GM23338 (cell line): ENCODE measurements at regions not wholly inside any gene's neighbourhood (a gene's known extent, or its start where the extent isn't known, plus 50 kb on each side); places are given as distances from the start of the nearest gene placed in this dataset.

Source experiments
- ATAC-seq: fragments of 200-7000 bp; cut with Tn5 transposase; 3 replicates; pipeline ENCODE4 v1.9.1; 2020
- DNase-seq: peaks from one replicate; pipeline ENCODE4 v3.0.0-alpha.2; 2015; ENCODE audit warnings: low spot score
- H2AFZ ChIP-seq: fragments of 200-600 bp; sonication (generic); 2 replicates; pipeline ENCODE4 v1.8.0; 2016; ENCODE audit warnings: antibody characterized with exemption, mild to moderate bottlenecking, moderate library complexity
- H3F3A ChIP-seq: fragments of 200-600 bp; sonication (generic); replicated peaks from 2 replicates; pipeline ENCODE4 v1.8.0; 2017; ENCODE audit warnings: antibody characterized with exemption, mixed run types, low read depth
- H3K27ac ChIP-seq: fragments of 200-600 bp; sonication (generic); 2 replicates; pipeline ENCODE4 v1.6.1; 2016; ENCODE audit warnings: low read depth
- H3K27me3 ChIP-seq: fragments of 200-600 bp; sonication (generic); 2 replicates; pipeline ENCODE4 v1.8.0; 2016; ENCODE audit warnings: mild to moderate bottlenecking, mixed run types, moderate library complexity; ENCODE audit not compliant: insufficient read depth
- H3K36me3 ChIP-seq: fragments of 200-600 bp; sonication (generic); 2 replicates; pipeline ENCODE4 v1.8.0; 2016; ENCODE audit warnings: mild to moderate bottlenecking; ENCODE audit not compliant: insufficient read depth
- H3K4me1 ChIP-seq: fragments of 200-600 bp; sonication (generic); 2 replicates; pipeline ENCODE4 v1.8.0; 2016; ENCODE audit warnings: mild to moderate bottlenecking, moderate library complexity; ENCODE audit not compliant: insufficient read depth
- H3K4me2 ChIP-seq: fragments of 200-600 bp; sonication (generic); 2 replicates; pipeline ENCODE4 v1.7.1; 2017; ENCODE audit warnings: mixed run types
- H3K4me3 ChIP-seq: fragments of 200-600 bp; sonication (generic); 2 replicates; pipeline ENCODE4 v1.6.1; 2016; ENCODE audit warnings: mixed run types
- H3K79me2 ChIP-seq: fragments of 200-600 bp; sonication (generic); replicated peaks from 2 replicates; pipeline ENCODE4 v1.8.0; 2017; ENCODE audit warnings: mild to moderate bottlenecking; ENCODE audit not compliant: insufficient read depth
- H3K9me2 ChIP-seq: fragments of 200-600 bp; sonication (generic); 2 replicates; pipeline ENCODE4 v1.8.0; 2017; ENCODE audit not compliant: insufficient read depth
- H4K20me1 ChIP-seq: fragments of 200-600 bp; sonication (generic); replicated peaks from 2 replicates; pipeline ENCODE4 v1.8.0; 2017; ENCODE audit warnings: mild to moderate bottlenecking; ENCODE audit not compliant: insufficient read depth
- H3K27ac Mint-ChIP-seq: 2 replicates; pipeline ENCODE4 v1.8.0; 2020; ENCODE audit warnings: inconsistent platforms, mild to moderate bottlenecking, moderate library complexity, mixed read lengths
- H3K27me3 Mint-ChIP-seq: 3 replicates; pipeline ENCODE4 v1.8.0; 2022; ENCODE audit warnings: low read depth, mild to moderate bottlenecking, moderate library complexity, mixed read lengths, inconsistent platforms; ENCODE audit not compliant: insufficient read depth, poor library complexity
- H3K36me3 Mint-ChIP-seq: 3 replicates; pipeline ENCODE4 v1.8.0; 2021; ENCODE audit warnings: low read depth, mild to moderate bottlenecking, inconsistent platforms, moderate library complexity, mixed read lengths
- H3K4me1 Mint-ChIP-seq: 3 replicates; pipeline ENCODE4 v1.8.0; 2020; ENCODE audit warnings: mild to moderate bottlenecking, inconsistent platforms, mixed read lengths
- H3K4me3 Mint-ChIP-seq: 3 replicates; pipeline ENCODE4 v1.8.0; 2021; ENCODE audit warnings: moderate library complexity, mild to moderate bottlenecking, inconsistent platforms, mixed read lengths
- H3K9me3 Mint-ChIP-seq: 3 replicates; pipeline ENCODE4 v1.8.0; 2020; ENCODE audit warnings: moderate library complexity, mild to moderate bottlenecking, inconsistent platforms, mixed read lengths
- EZH2 ChIP-seq: fragments of 200-600 bp; sonication (generic); IDR thresholded peaks from one replicate; pipeline ENCODE4 v1.8.0; 2017; ENCODE audit warnings: antibody characterized with exemption, mild to moderate bottlenecking, low read depth; ENCODE audit not compliant: unreplicated experiment
- EZH2phosphoT487 ChIP-seq: fragments of 200-600 bp; sonication (generic); IDR thresholded peaks from one replicate; pipeline ENCODE4 v1.8.1; 2018; ENCODE audit warnings: antibody characterized with exemption; ENCODE audit not compliant: unreplicated experiment
- STAT1 ChIP-seq: IDR thresholded peaks from one replicate; pipeline ENCODE4 v1.6.1; 2016; ENCODE audit warnings: antibody characterized with exemption; ENCODE audit not compliant: unreplicated experiment
- ZNF114 ChIP-seq: fragments of 250-450 bp; sonication (Bioruptor Pico); IDR thresholded peaks from 2 replicates; pipeline ENCODE4 v1.5.0; 2020; ENCODE audit warnings: mild to moderate bottlenecking, moderate library complexity
- ZNF331 ChIP-seq: fragments of 250-450 bp; sonication (Bioruptor Pico); IDR thresholded peaks from 2 replicates; pipeline ENCODE4 v1.5.0; 2020; ENCODE audit warnings: low read depth, mild to moderate bottlenecking, moderate library complexity
- TF ChIP-seq, protein P1 (sequence below): IDR thresholded peaks from one replicate; pipeline ENCODE4 v1.6.1; 2018; ENCODE audit warnings: antibody characterized with exemption; ENCODE audit not compliant: unreplicated experiment
- TF ChIP-seq, protein P2 (sequence below), 2 experiments: fragments of 200-600 bp in 1 of 2; sonication (generic) in 1 of 2; conservative IDR thresholded peaks; 2 replicates each; pipeline versions ENCODE4 v1.5.1 to v1.6.1; 2016 to 2017; ENCODE audit warnings: antibody characterized with exemption in 2 of 2, low read depth in 2 of 2, mild to moderate bottlenecking in 2 of 2, moderate library complexity in 1 of 2
- TF ChIP-seq, protein P3 (sequence below): fragments of 250-450 bp; sonication (Bioruptor Pico); IDR thresholded peaks from 2 replicates; pipeline ENCODE4 v1.5.0; 2020; ENCODE audit warnings: mild to moderate bottlenecking, moderate library complexity
- TF ChIP-seq, protein P4 (sequence below): IDR thresholded peaks from 2 replicates; pipeline ENCODE4 v1.6.1; 2016; ENCODE audit warnings: antibody characterized with exemption

DNA sequence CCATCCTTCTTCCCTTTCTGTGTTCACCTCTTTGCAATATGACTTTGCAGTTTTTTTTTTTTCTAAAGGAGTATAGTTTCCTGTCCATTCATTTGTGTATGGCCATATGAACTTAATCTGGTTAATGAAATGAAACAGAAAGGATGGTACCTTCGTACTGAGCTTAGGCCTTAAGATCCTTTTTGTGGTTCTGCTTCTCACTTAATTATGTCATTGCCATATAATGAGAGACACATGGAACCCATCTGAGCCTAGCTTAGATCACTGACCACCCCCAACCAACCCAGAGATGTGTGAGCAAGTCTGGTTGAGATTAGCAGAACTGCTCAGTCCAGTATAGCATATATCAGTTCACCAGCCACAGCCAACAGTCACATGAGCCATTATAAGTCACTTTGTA lies 1179.6 kb downstream of the HACE1 start (continued):
- TF ChIP-seq STAT1 = no peak
- no peak for TF ChIP-seq EZH2
- TF ChIP-seq, protein P1, sequence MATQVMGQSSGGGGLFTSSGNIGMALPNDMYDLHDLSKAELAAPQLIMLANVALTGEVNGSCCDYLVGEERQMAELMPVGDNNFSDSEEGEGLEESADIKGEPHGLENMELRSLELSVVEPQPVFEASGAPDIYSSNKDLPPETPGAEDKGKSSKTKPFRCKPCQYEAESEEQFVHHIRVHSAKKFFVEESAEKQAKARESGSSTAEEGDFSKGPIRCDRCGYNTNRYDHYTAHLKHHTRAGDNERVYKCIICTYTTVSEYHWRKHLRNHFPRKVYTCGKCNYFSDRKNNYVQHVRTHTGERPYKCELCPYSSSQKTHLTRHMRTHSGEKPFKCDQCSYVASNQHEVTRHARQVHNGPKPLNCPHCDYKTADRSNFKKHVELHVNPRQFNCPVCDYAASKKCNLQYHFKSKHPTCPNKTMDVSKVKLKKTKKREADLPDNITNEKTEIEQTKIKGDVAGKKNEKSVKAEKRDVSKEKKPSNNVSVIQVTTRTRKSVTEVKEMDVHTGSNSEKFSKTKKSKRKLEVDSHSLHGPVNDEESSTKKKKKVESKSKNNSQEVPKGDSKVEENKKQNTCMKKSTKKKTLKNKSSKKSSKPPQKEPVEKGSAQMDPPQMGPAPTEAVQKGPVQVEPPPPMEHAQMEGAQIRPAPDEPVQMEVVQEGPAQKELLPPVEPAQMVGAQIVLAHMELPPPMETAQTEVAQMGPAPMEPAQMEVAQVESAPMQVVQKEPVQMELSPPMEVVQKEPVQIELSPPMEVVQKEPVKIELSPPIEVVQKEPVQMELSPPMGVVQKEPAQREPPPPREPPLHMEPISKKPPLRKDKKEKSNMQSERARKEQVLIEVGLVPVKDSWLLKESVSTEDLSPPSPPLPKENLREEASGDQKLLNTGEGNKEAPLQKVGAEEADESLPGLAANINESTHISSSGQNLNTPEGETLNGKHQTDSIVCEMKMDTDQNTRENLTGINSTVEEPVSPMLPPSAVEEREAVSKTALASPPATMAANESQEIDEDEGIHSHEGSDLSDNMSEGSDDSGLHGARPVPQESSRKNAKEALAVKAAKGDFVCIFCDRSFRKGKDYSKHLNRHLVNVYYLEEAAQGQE = no peak
- no peak for TF ChIP-seq ZNF331 (CRISPR knock-in tag)

DNA sequence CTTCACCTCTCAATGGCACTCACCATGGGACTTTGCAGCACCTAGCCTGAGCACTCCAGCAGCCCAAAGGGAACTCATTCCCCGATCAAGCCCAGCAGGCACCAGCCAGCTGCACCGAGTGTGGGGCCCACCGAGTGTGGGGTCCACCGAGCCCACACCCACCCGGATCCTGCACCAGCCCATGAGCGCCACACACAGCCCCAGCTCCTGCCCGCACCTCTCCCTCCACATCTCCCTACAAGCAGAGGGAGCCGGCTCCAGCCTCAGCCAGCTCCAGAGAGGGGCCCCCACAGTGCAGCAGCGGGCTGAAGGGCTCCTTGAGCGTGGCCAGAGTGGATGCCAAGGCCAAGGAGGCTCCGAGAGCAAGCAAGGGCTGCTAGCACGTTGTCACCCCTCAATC lies 1182.4 kb downstream of the HACE1 start:
- Histone ChIP-seq H3K9me2 (no peaks in the 10 kb centered on the region), H3K4me1 (no peaks in the 10 kb centered on the region), H3K27me3 (no peaks in the 10 kb centered on the region), H3K27ac (no peak overlapping the region), H3K36me3 (no peaks in the 10 kb centered on the region), H4K20me1 (no peaks in the 10 kb centered on the region), H2AFZ (no peak overlapping the region), H3K79me2 (no peaks in the 10 kb centered on the region), H3K4me3 (no peak overlapping the region), H3K4me2 (no peak overlapping the region), H3F3A (no peaks in the 10 kb centered on the region)
- peaks cover 18% of the 10 kb centered on the region for H3K9me3 Mint-ChIP-seq
- H3K27ac Mint-ChIP-seq = no peak overlapping the region
- DNase-seq (no peak), ATAC-seq (no peak)
- no peaks in the 10 kb centered on the region for H3K27me3 Mint-ChIP-seq
- peaks cover 11% of the 10 kb centered on the region; the same call in 2 of the 3 replicates for H3K36me3 Mint-ChIP-seq
- H3K4me3 Mint-ChIP-seq = no peak overlapping the region
- no peaks in the 10 kb centered on the region for H3K4me1 Mint-ChIP-seq
- TF ChIP-seq, protein P2, sequence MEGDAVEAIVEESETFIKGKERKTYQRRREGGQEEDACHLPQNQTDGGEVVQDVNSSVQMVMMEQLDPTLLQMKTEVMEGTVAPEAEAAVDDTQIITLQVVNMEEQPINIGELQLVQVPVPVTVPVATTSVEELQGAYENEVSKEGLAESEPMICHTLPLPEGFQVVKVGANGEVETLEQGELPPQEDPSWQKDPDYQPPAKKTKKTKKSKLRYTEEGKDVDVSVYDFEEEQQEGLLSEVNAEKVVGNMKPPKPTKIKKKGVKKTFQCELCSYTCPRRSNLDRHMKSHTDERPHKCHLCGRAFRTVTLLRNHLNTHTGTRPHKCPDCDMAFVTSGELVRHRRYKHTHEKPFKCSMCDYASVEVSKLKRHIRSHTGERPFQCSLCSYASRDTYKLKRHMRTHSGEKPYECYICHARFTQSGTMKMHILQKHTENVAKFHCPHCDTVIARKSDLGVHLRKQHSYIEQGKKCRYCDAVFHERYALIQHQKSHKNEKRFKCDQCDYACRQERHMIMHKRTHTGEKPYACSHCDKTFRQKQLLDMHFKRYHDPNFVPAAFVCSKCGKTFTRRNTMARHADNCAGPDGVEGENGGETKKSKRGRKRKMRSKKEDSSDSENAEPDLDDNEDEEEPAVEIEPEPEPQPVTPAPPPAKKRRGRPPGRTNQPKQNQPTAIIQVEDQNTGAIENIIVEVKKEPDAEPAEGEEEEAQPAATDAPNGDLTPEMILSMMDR (conservative IDR thresholded peaks at IDR 0.05; ENCODE audit: low read depth in 2 of 2) = no peak
- TF ChIP-seq, protein P3, sequence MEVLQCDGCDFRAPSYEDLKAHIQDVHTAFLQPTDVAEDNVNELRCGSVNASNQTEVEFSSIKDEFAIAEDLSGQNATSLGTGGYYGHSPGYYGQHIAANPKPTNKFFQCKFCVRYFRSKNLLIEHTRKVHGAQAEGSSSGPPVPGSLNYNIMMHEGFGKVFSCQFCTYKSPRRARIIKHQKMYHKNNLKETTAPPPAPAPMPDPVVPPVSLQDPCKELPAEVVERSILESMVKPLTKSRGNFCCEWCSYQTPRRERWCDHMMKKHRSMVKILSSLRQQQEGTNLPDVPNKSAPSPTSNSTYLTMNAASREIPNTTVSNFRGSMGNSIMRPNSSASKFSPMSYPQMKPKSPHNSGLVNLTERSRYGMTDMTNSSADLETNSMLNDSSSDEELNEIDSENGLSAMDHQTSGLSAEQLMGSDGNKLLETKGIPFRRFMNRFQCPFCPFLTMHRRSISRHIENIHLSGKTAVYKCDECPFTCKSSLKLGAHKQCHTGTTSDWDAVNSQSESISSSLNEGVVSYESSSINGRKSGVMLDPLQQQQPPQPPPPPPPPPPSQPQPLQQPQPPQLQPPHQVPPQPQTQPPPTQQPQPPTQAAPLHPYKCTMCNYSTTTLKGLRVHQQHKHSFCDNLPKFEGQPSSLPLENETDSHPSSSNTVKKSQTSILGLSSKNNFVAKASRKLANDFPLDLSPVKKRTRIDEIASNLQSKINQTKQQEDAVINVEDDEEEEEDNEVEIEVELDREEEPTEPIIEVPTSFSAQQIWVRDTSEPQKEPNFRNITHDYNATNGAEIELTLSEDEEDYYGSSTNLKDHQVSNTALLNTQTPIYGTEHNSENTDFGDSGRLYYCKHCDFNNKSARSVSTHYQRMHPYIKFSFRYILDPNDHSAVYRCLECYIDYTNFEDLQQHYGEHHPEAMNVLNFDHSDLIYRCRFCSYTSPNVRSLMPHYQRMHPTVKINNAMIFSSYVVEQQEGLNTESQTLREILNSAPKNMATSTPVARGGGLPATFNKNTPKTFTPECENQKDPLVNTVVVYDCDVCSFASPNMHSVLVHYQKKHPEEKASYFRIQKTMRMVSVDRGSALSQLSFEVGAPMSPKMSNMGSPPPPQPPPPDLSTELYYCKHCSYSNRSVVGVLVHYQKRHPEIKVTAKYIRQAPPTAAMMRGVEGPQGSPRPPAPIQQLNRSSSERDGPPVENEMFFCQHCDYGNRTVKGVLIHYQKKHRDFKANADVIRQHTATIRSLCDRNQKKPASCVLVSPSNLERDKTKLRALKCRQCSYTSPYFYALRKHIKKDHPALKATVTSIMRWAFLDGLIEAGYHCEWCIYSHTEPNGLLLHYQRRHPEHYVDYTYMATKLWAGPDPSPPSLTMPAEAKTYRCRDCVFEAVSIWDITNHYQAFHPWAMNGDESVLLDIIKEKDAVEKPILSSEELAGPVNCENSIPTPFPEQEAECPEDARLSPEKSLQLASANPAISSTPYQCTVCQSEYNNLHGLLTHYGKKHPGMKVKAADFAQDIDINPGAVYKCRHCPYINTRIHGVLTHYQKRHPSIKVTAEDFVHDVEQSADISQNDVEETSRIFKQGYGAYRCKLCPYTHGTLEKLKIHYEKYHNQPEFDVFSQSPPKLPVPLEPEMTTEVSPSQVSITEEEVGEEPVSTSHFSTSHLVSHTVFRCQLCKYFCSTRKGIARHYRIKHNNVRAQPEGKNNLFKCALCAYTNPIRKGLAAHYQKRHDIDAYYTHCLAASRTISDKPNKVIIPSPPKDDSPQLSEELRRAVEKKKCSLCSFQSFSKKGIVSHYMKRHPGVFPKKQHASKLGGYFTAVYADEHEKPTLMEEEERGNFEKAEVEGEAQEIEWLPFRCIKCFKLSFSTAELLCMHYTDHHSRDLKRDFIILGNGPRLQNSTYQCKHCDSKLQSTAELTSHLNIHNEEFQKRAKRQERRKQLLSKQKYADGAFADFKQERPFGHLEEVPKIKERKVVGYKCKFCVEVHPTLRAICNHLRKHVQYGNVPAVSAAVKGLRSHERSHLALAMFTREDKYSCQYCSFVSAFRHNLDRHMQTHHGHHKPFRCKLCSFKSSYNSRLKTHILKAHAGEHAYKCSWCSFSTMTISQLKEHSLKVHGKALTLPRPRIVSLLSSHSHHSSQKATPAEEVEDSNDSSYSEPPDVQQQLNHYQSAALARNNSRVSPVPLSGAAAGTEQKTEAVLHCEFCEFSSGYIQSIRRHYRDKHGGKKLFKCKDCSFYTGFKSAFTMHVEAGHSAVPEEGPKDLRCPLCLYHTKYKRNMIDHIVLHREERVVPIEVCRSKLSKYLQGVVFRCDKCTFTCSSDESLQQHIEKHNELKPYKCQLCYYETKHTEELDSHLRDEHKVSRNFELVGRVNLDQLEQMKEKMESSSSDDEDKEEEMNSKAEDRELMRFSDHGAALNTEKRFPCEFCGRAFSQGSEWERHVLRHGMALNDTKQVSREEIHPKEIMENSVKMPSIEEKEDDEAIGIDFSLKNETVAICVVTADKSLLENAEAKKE = no peak
- TF ChIP-seq ZNF114 (no peak), EZH2phosphoT487 (no peak), STAT1 (no peak), EZH2 (no peak)
- TF ChIP-seq, protein P4, sequence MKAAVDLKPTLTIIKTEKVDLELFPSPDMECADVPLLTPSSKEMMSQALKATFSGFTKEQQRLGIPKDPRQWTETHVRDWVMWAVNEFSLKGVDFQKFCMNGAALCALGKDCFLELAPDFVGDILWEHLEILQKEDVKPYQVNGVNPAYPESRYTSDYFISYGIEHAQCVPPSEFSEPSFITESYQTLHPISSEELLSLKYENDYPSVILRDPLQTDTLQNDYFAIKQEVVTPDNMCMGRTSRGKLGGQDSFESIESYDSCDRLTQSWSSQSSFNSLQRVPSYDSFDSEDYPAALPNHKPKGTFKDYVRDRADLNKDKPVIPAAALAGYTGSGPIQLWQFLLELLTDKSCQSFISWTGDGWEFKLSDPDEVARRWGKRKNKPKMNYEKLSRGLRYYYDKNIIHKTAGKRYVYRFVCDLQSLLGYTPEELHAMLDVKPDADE = no peak
